GM12878 (cell line): ENCODE measurements at regions not wholly inside any gene's neighbourhood (a gene's known extent, or its start where the extent isn't known, plus 50 kb on each side); places are given as distances from the start of the nearest gene placed in this dataset.

Experiments
- ATF3 ChIP-seq: IDR thresholded peaks from 2 replicates; pipeline ENCODE4 v1.6.1; 2011; ENCODE audit warnings: low read depth, mild to moderate bottlenecking, low read length, moderate library complexity, borderline replicate concordance; ENCODE audit errors: extremely low read depth
- BHLHE40 ChIP-seq, 2 experiments: fragments of 450-650 bp in 1 of 2; IDR thresholded peaks; 2 replicates each; pipeline ENCODE4 v1.6.1; 2011 to 2017; ENCODE audit warnings: low read depth in 2 of 2, borderline replicate concordance in 1 of 2, improper control_type of control experiment in 1 of 2, low read length in 1 of 2, mild to moderate bottlenecking in 1 of 2
- CREM ChIP-seq: IDR thresholded peaks from 2 replicates; pipeline ENCODE4 v1.6.1; 2014; ENCODE audit warnings: antibody characterized with exemption, low read depth
- CTCF ChIP-seq, 3 experiments: IDR thresholded peaks in 2 of 3; conservative IDR thresholded peaks in 1 of 3; 2 replicates each; pipeline ENCODE4 v1.5.1; 2011; ENCODE audit warnings: low read depth in 3 of 3, low read length in 3 of 3, mild to moderate bottlenecking in 3 of 3, control low read depth in 2 of 3, moderate library complexity in 2 of 3, inconsistent platforms in 1 of 3, mixed read lengths in 1 of 3; ENCODE audit not compliant: control insufficient read depth in 2 of 3, insufficient read depth in 1 of 3; ENCODE audit errors: extremely low read depth in 1 of 3
- EZH2 ChIP-seq: IDR thresholded peaks from 2 replicates; pipeline ENCODE4 v1.6.1; 2012; ENCODE audit warnings: low read depth, mild to moderate bottlenecking, control low read depth, inconsistent platforms, low read length, borderline replicate concordance; ENCODE audit not compliant: control insufficient read depth
- GABPA ChIP-seq: IDR thresholded peaks from 2 replicates; pipeline ENCODE4 v1.6.1; 2014; ENCODE audit warnings: antibody characterized with exemption, low read depth, mild to moderate bottlenecking, inconsistent platforms
- JUNB ChIP-seq: IDR thresholded peaks from 2 replicates; pipeline ENCODE4 v1.6.1; 2016; ENCODE audit warnings: antibody characterized with exemption, mild to moderate bottlenecking
- KAT2A ChIP-seq: conservative IDR thresholded peaks from 2 replicates; pipeline ENCODE4 v1.6.1; 2011; ENCODE audit warnings: low read depth, low read length; ENCODE audit not compliant: control insufficient read depth
- PAX8 ChIP-seq: fragments of 450-650 bp; IDR thresholded peaks from 2 replicates; pipeline ENCODE4 v1.6.1; 2017; ENCODE audit warnings: mild to moderate bottlenecking, moderate library complexity
- POLR2A ChIP-seq: IDR thresholded peaks from 2 replicates; pipeline ENCODE4 v1.6.1; 2011; ENCODE audit warnings: low read depth, mild to moderate bottlenecking, low read length
- POLR2AphosphoS2 ChIP-seq: IDR thresholded peaks from 2 replicates; pipeline ENCODE4 v1.6.1; 2011; ENCODE audit warnings: low read depth, mild to moderate bottlenecking, low read length, improper control_type of control experiment, moderate library complexity
- RBBP5 ChIP-seq: fragments of 200-600 bp; sonication (generic); conservative IDR thresholded peaks from 2 replicates; pipeline ENCODE4 v1.6.1; 2016
- SPI1 ChIP-seq: IDR thresholded peaks from 2 replicates; pipeline ENCODE4 v1.6.1; 2011; ENCODE audit warnings: low read depth, mild to moderate bottlenecking, low read length, moderate library complexity, borderline replicate concordance; ENCODE audit not compliant: insufficient read depth
- SUZ12 ChIP-seq: fragments of 200-600 bp; sonication (generic); IDR thresholded peaks from one replicate; pipeline ENCODE4 v1.6.1; 2018; ENCODE audit warnings: antibody characterized with exemption, mild to moderate bottlenecking; ENCODE audit not compliant: unreplicated experiment
- USF1 ChIP-seq: IDR thresholded peaks from 2 replicates; pipeline ENCODE4 v1.6.1; 2011; ENCODE audit warnings: borderline replicate concordance, low read depth, mild to moderate bottlenecking, moderate library complexity, mixed read lengths, low read length; ENCODE audit not compliant: insufficient read depth; ENCODE audit errors: extremely low read length
- ZBTB4 ChIP-seq: fragments of 450-650 bp; formaldehyde crosslinking; IDR thresholded peaks from 2 replicates; pipeline ENCODE4 v1.4.0; 2022; ENCODE audit warnings: mild to moderate bottlenecking, moderate library complexity
- ZNF687 ChIP-seq: fragments of 450-650 bp; IDR thresholded peaks from 2 replicates; pipeline ENCODE4 v1.6.1; 2017; ENCODE audit warnings: mild to moderate bottlenecking, moderate library complexity
- ZSCAN29 ChIP-seq: fragments of 450-650 bp; IDR thresholded peaks from 2 replicates; pipeline ENCODE4 v1.6.1; 2017; ENCODE audit warnings: mild to moderate bottlenecking, moderate library complexity

- TF ChIP-seq ZNF687 (no peak), BHLHE40 (IDR thresholded peaks at IDR 0.05; ENCODE audit: borderline replicate concordance in 1 of 2, low read depth in 2 of 2, low read length in 1 of 2) (no peak), SPI1 (peak; percentile 67), POLR2AphosphoS2 (no peak), RBBP5 (no peak), USF1 (no peak), KAT2A (no peak), ZSCAN29 (no peak), JUNB (peak; percentile 60), GABPA (peak; percentile 21; the same call in 1 of the 2 replicates), ZBTB4 (CRISPR knock-in tag) (no peak), EZH2 (no peak), CREM (no peak), ATF3 (no peak), CTCF (IDR thresholded peaks at IDR 0.05 in 2 of 3, conservative IDR thresholded peaks at IDR 0.05 in 1 of 3; ENCODE audit: control insufficient read depth in 2 of 3, extremely low read depth in 1 of 3, insufficient read depth in 1 of 3, low read depth in 3 of 3, low read length in 3 of 3) (peak; percentile 46 to 64 (median 54); a peak in 5 of 6 replicates), PAX8 (no peak), SUZ12 (no peak), POLR2A (no peak)
These were observed 56.2 kb upstream of the EDN1 start (continued) for GRCh38 chr6:12233693-12234571.
